ENCODE measurements at regions not wholly inside any gene's neighbourhood (a gene's known extent, or its start where the extent isn't known, plus 50 kb on each side); places are given as distances from the start of the nearest gene placed in this dataset.

DNA sequence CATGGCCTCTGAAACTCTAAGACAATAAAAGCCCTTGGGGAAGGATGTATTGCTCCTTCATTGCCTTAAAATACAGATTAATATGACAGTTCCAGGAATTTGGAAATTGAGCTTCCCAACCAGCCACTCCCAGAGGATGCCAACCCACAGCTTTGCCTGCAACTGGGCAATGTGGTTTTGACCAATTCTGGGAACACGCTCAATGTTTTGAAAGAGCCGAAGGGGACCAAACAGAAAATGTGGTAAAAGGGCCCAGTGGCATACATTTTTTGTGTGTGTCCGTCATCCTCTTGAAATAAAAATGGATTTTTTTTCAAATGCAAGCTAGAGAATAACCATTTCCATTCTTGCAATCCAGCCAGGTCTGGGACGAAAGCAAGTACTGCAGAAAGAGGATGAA lies 88.3 kb upstream of the PLEKHG7 start:
- DNase-seq (ENCODE audit: low read depth in 1 of 2, low spot score in 1 of 2) (no peak), ATAC-seq (no peak), FAIRE-seq (no peak)
- Histone ChIP-seq H3K27ac (peak overlapping the region in 1 of 2 experiments; percentile 17; a peak in 2 of 6 replicates), H3K9me3 (no peaks in the 10 kb centered on the region), H3K4me2 (no peak overlapping the region), H3K4me1 (peaks cover 6% of the 10 kb centered on the region), H3K4me3 (no peak overlapping the region)
- 92% methylated on average over 4 of the region's 4 CpGs for WGBS (ENCODE audit: missing lambda C conversion rate)
- TF ChIP-seq CBX2 (IDR thresholded peaks at IDR 0.05; ENCODE audit: borderline replicate concordance, low read depth), result no peak
- no peak for TF ChIP-seq ZSCAN20 (CRISPR knock-in tag; IDR thresholded peaks at IDR 0.05)
- TF ChIP-seq FOSB (CRISPR knock-in tag; IDR thresholded peaks at IDR 0.05), result no peak
- no peak for TF ChIP-seq POLR2A (IDR thresholded peaks at IDR 0.05; ENCODE audit: low read length)
- TF ChIP-seq, protein P1, sequence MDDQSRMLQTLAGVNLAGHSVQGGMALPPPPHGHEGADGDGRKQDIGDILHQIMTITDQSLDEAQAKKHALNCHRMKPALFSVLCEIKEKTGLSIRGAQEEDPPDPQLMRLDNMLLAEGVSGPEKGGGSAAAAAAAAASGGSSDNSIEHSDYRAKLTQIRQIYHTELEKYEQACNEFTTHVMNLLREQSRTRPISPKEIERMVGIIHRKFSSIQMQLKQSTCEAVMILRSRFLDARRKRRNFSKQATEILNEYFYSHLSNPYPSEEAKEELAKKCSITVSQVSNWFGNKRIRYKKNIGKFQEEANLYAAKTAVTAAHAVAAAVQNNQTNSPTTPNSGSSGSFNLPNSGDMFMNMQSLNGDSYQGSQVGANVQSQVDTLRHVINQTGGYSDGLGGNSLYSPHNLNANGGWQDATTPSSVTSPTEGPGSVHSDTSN (IDR thresholded peaks at IDR 0.05), result no peak
- TF ChIP-seq, protein P2, sequence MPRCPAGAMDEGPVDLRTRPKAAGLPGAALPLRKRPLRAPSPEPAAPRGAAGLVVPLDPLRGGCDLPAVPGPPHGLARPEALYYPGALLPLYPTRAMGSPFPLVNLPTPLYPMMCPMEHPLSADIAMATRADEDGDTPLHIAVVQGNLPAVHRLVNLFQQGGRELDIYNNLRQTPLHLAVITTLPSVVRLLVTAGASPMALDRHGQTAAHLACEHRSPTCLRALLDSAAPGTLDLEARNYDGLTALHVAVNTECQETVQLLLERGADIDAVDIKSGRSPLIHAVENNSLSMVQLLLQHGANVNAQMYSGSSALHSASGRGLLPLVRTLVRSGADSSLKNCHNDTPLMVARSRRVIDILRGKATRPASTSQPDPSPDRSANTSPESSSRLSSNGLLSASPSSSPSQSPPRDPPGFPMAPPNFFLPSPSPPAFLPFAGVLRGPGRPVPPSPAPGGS (IDR thresholded peaks at IDR 0.05), result no peak
- no peak for TF ChIP-seq HOXA7 (CRISPR knock-in tag; IDR thresholded peaks at IDR 0.05)
- TF ChIP-seq, protein P3, sequence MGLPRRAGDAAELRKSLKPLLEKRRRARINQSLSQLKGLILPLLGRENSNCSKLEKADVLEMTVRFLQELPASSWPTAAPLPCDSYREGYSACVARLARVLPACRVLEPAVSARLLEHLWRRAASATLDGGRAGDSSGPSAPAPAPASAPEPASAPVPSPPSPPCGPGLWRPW (IDR thresholded peaks at IDR 0.05), result no peak
- TF ChIP-seq RFX5 (IDR thresholded peaks at IDR 0.05), result no peak
- TF ChIP-seq KDM1A (IDR thresholded peaks at IDR 0.05; ENCODE audit: low read depth), result no peak
- ChIA-PET POLR2A (no interaction called here), CTCF (interaction anchor here (0.5 to 2.4 kb wide), 3 partner anchors 10 to 45 kb away, joined by 3 to 15 read pairs (median 4); no protein-coding TSS in a partner anchor)

DNA sequence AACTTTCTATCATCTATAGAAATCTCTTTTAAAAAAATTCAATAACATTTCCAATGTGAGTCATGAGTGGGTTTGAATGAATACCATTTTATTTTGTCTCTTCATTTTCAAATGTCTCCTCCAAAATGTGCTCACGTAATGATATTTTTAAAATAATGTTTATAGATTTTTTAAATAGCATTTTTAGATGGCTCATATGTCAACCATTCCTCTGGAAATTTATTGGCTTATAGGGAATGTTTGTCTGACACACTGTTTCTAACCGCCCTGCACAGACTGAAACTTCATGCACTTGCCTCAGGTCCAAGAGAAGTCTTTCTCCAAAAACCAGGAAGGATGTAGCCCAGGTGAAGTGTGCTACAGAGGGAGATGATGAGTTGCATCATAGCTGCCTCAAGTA lies 88.8 kb upstream of the PLEKHG7 start:
- FAIRE-seq (no peak), DNase-seq (ENCODE audit: low read depth in 1 of 2, low spot score in 1 of 2) (no peak), ATAC-seq (no peak)
- Histone ChIP-seq H3K27ac (peak overlapping the region in 1 of 2 experiments; percentile 17; a peak in 2 of 6 replicates), H3K4me2 (no peak overlapping the region), H3K9me3 (no peaks in the 10 kb centered on the region), H3K4me3 (no peak overlapping the region), H3K4me1 (peaks cover under 1% of the 10 kb centered on the region; the same call in 1 of the 3 replicates)
- ChIA-PET CTCF (interaction anchor here (0.5 to 2.4 kb wide), 3 partner anchors 9 to 44 kb away, joined by 3 to 15 read pairs (median 4); no protein-coding TSS in a partner anchor), POLR2A (no interaction called here)
- 76% methylated on average over 2 of the region's 2 CpGs for whole genome bisulfite sequencing (ENCODE audit: missing lambda C conversion rate)
- no peak for TF ChIP-seq RCOR1 (IDR thresholded peaks at IDR 0.05; ENCODE audit: low read depth, low read length)

DNA sequence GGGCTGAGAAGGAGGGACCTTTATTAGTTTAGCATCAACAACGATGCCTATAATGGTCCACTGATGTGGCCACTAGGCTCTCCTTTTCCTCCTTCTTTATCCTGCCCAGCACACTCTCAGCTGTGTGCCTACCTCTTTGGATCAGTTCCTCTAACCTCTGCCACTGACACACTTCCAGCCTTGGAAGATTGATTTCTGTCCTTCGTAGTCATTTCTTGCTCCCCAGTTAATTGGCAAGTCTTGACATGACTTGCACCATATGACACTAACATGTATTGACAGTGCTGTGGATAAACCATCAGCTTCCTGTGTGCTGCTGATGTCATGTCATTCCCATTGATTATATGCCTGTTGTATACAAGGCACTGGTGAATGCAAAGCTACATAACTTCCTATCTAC lies 90.2 kb upstream of the PLEKHG7 start:
- DNase-seq (ENCODE audit: low read depth in 1 of 2, low spot score in 1 of 2), result no peak
- WGBS (ENCODE audit: missing lambda C conversion rate), result 67% methylated on average over 2 of the region's 2 CpGs
- no peak overlapping the region for H3K4me3 ChIP-seq
- FAIRE-seq, result no peak
- H3K9me3 ChIP-seq, result no peaks in the 10 kb centered on the region
- no peak for ATAC-seq
- POLR2A ChIA-PET, result no interaction called here
- CTCF ChIA-PET, result interaction anchor here (0.6 to 1.4 kb wide), 3 partner anchors 18 to 1231 kb away, joined by 4 to 5 read pairs (median 5); no protein-coding TSS in a partner anchor
- peaks cover 5% of the 10 kb centered on the region; the same call in 2 of the 3 replicates for H3K4me1 ChIP-seq
- no peak overlapping the region for H3K4me2 ChIP-seq
- peak overlapping the region in 1 of 2 experiments; percentile 39; a peak in 1 of 6 replicates for H3K27ac ChIP-seq
- TF ChIP-seq SMC3 (IDR thresholded peaks at IDR 0.05) (no peak), FOSL2 (IDR thresholded peaks at IDR 0.05) (no peak), FOSL2 (CRISPR knock-in tag; IDR thresholded peaks at IDR 0.05) (no peak), BHLHE40 (IDR thresholded peaks at IDR 0.05; ENCODE audit: low read depth, low read length) (no peak), NFE2L2 (conservative IDR thresholded peaks at IDR 0.05; ENCODE audit: low read length) (no peak), TP53 (CRISPR knock-in tag; IDR thresholded peaks at IDR 0.05) (no peak), CHD4 (IDR thresholded peaks at IDR 0.05; ENCODE audit: borderline replicate concordance) (no peak), ESRRA (IDR thresholded peaks at IDR 0.05; ENCODE audit: borderline replicate concordance, low read length) (no peak), EHMT2 (IDR thresholded peaks at IDR 0.05; ENCODE audit: low read depth) (no peak), MAFK (IDR thresholded peaks at IDR 0.05; ENCODE audit: partially characterized antibody) (no peak), MYC (IDR thresholded peaks at IDR 0.05; ENCODE audit: borderline replicate concordance, low read length) (no peak), HEYL (CRISPR knock-in tag; IDR thresholded peaks at IDR 0.05) (no peak), HOXA7 (CRISPR knock-in tag; IDR thresholded peaks at IDR 0.05) (no peak)
- TF ChIP-seq, protein P4, sequence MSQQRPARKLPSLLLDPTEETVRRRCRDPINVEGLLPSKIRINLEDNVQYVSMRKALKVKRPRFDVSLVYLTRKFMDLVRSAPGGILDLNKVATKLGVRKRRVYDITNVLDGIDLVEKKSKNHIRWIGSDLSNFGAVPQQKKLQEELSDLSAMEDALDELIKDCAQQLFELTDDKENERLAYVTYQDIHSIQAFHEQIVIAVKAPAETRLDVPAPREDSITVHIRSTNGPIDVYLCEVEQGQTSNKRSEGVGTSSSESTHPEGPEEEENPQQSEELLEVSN (IDR thresholded peaks at IDR 0.05; ENCODE audit: borderline replicate concordance, low read depth), result no peak
- TF ChIP-seq, protein P5, sequence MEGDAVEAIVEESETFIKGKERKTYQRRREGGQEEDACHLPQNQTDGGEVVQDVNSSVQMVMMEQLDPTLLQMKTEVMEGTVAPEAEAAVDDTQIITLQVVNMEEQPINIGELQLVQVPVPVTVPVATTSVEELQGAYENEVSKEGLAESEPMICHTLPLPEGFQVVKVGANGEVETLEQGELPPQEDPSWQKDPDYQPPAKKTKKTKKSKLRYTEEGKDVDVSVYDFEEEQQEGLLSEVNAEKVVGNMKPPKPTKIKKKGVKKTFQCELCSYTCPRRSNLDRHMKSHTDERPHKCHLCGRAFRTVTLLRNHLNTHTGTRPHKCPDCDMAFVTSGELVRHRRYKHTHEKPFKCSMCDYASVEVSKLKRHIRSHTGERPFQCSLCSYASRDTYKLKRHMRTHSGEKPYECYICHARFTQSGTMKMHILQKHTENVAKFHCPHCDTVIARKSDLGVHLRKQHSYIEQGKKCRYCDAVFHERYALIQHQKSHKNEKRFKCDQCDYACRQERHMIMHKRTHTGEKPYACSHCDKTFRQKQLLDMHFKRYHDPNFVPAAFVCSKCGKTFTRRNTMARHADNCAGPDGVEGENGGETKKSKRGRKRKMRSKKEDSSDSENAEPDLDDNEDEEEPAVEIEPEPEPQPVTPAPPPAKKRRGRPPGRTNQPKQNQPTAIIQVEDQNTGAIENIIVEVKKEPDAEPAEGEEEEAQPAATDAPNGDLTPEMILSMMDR (IDR thresholded peaks at IDR 0.05), result no peak
- TF ChIP-seq, protein P1 (IDR thresholded peaks at IDR 0.05), result no peak

Data from A549 (cell line).